Spleen (tissue), 11 donors: ENCODE measurements at regions not wholly inside any gene's neighbourhood (a gene's known extent, or its start where the extent isn't known, plus 50 kb on each side); places are given as distances from the start of the nearest gene placed in this dataset.

Source experiments
- DNase-seq: peaks from one replicate; pipeline ENCODE4 v3.0.0-alpha.2; 2020
- H3K27ac ChIP-seq, 8 donors: fragments of 200-600 bp; sonication (generic) in 7 of 8; 1 replicate in 4 of 8; 2 replicates in 4 of 8; pipeline versions ENCODE4 v1.5.0 to v1.8.0; 2016 to 2021; ENCODE audit warnings: inconsistent platforms in 4 of 8, mild to moderate bottlenecking in 4 of 8, moderate library complexity in 1 of 8
- H3K27me3 ChIP-seq, 7 donors: fragments of 200-600 bp; sonication (generic) in 6 of 7; replicated peaks in 1 of 7; 1 replicate in 4 of 7; 2 replicates in 3 of 7; pipeline versions ENCODE4 v1.5.0 to v1.8.0; 2016 to 2021; ENCODE audit warnings: inconsistent platforms in 3 of 7, mild to moderate bottlenecking in 1 of 7
- H3K36me3 ChIP-seq, 6 donors: fragments of 200-600 bp; sonication (generic) in 5 of 6; 1 replicate in 4 of 6; 2 replicates in 2 of 6; pipeline versions ENCODE4 v1.5.0 to v1.8.0; 2016 to 2021; ENCODE audit warnings: inconsistent platforms in 2 of 6
- H3K4me1 ChIP-seq, 6 donors: fragments of 200-600 bp; sonication (generic) in 5 of 6; 1 replicate in 3 of 6; 2 replicates in 3 of 6; pipeline versions ENCODE4 v1.5.0 to v1.8.0; 2016 to 2021; ENCODE audit warnings: inconsistent platforms in 3 of 6
- H3K4me3 ChIP-seq, 8 donors: fragments of 200-600 bp; sonication (generic) in 7 of 8; 1 replicate in 4 of 8; 2 replicates in 4 of 8; pipeline versions ENCODE4 v1.5.0 to v1.8.0; 2016 to 2021; ENCODE audit warnings: inconsistent platforms in 4 of 8, mild to moderate bottlenecking in 4 of 8, moderate library complexity in 2 of 8
- H3K9me3 ChIP-seq, 8 donors: fragments of 200-600 bp; sonication (generic) in 7 of 8; 1 replicate in 4 of 8; 2 replicates in 4 of 8; pipeline versions ENCODE4 v1.5.0 to v1.8.0; 2016 to 2021; ENCODE audit warnings: inconsistent platforms in 4 of 8
- CTCF ChIP-seq, 11 experiments: fragments of 200-600 bp in 7 of 11; fragments of 450-650 bp in 4 of 11; sonication (generic) in 4 of 11; IDR thresholded peaks in 8 of 11; conservative IDR thresholded peaks in 3 of 11; 1 replicate in 7 of 11; 2 replicates in 4 of 11; pipeline versions ENCODE4 v1.4.0 to v1.8.0; 2016 to 2021; ENCODE audit warnings: antibody characterized with exemption in 11 of 11, inconsistent platforms in 4 of 11, mild to moderate bottlenecking in 1 of 11
- POLR2A ChIP-seq, 3 donors: fragments of 450-650 bp; IDR thresholded peaks; one replicate each; pipeline ENCODE4 v1.5.1; 2017; ENCODE audit warnings: antibody characterized with exemption in 3 of 3, mild to moderate bottlenecking in 1 of 3
- POLR2AphosphoS5 ChIP-seq, 3 donors: sonication (generic); formaldehyde crosslinking; IDR thresholded peaks; one replicate each; pipeline ENCODE4 v1.5.1; 2017; ENCODE audit warnings: antibody characterized with exemption in 3 of 3
- WGBS, 5 donors: extraction: QIAGEN DNeasy Blood & Tissue Kit in 3 of 5; methylation state at CpG; one replicate each; pipeline versions ENCODE4 v1.1.5 to v1.1.7; 2013 to 2018; 5-methylcytosine and 5-hydroxymethylcytosine counted together
- intact Hi-C: fragments of 100-400 bp; cut with DNase I; formaldehyde crosslinking; loops from one replicate; pipeline ENCODE4 v1.15.0; 2023; ENCODE audit warnings: low total_unique reads
- donor health status: healthy with polysubstance abuse.
- donor health status: DM: no; HTN: no; CAD: no; lungs with moderate emphysema.
- donor health status: DM: no; HTN: no; CAD: no.
- donor health status: Bipolar disorder and iron deficiency.
- donor health status: healthy.
- donor health status: DM: no; HTN: no; CAD: no.
- donor health status: DM: yes; HTN: yes; CAD: no.

- H3K27ac ChIP-seq: no peak overlapping the region
Observed at GRCh38 chr13:106381091-106381490, 154.4 kb downstream of the EFNB2 start.

GRCh38 chr13:106377931-106378662 lies 157.4 kb downstream of the EFNB2 start:
- TF ChIP-seq CTCF (IDR thresholded peaks at IDR 0.05 in 8 of 11, conservative IDR thresholded peaks at IDR 0.05 in 3 of 11): no peak
- no peak for TF ChIP-seq POLR2AphosphoS5 (IDR thresholded peaks at IDR 0.05)
- no peak for TF ChIP-seq POLR2A (IDR thresholded peaks at IDR 0.05)
- peaks cover 0 to 11% (median 0%) of the 10 kb centered on the region in 7 donors for H3K27me3 ChIP-seq
- WGBS, 5 donors: 80 to 90% (median 82%) methylated on average over 7 of the region's 7 CpGs
- H3K4me3 ChIP-seq: no peak overlapping the region
- H3K4me1 ChIP-seq: no peaks in the 10 kb centered on the region
- no peaks in the 10 kb centered on the region for H3K36me3 ChIP-seq
- no peak overlapping the region for H3K27ac ChIP-seq
- no peak for DNase-seq
- intact Hi-C loops: no loop called here
- H3K9me3 ChIP-seq: no peaks in the 10 kb centered on the region

More at GRCh38 chr13:106381091-106381490, 154.4 kb downstream of the EFNB2 start:
- WGBS, 5 donors: 69 to 79% (median 77%) methylated on average over 4 of the region's 4 CpGs
- TF ChIP-seq CTCF (IDR thresholded peaks at IDR 0.05 in 8 of 11, conservative IDR thresholded peaks at IDR 0.05 in 3 of 11): no peak
- TF ChIP-seq POLR2A (IDR thresholded peaks at IDR 0.05): no peak
- no peak for TF ChIP-seq POLR2AphosphoS5 (IDR thresholded peaks at IDR 0.05)
- DNase-seq: no peak
- no peak overlapping the region for H3K4me3 ChIP-seq
- intact Hi-C loops: no loop called here
- peaks cover 0 to 3% (median 0%) of the 10 kb centered on the region in 7 donors for H3K27me3 ChIP-seq
- H3K36me3 ChIP-seq: no peaks in the 10 kb centered on the region
- no peaks in the 10 kb centered on the region for H3K4me1 ChIP-seq
- H3K9me3 ChIP-seq: no peaks in the 10 kb centered on the region

- DNase-seq: no peak
- Histone ChIP-seq H3K4me3 (no peak overlapping the region), H3K9me3 (no peaks in the 10 kb centered on the region), H3K27me3 (peaks cover 0 to 11% (median 0%) of the 10 kb centered on the region in 7 donors), H3K27ac (no peak overlapping the region), H3K4me1 (no peaks in the 10 kb centered on the region), H3K36me3 (no peaks in the 10 kb centered on the region)
- intact Hi-C loops: no loop called here
- 64 to 90% (median 79%) methylated on average over 7 of the region's 7 CpGs for WGBS, 5 donors
- TF ChIP-seq CTCF (IDR thresholded peaks at IDR 0.05 in 8 of 11, conservative IDR thresholded peaks at IDR 0.05 in 3 of 11) (no peak), POLR2AphosphoS5 (IDR thresholded peaks at IDR 0.05) (no peak), POLR2A (IDR thresholded peaks at IDR 0.05) (no peak)
Observed at GRCh38 chr13:106377341-106377740, 158.1 kb downstream of the EFNB2 start.

- 78 to 81% (median 80%) methylated on average over 21 of the region's 21 CpGs for WGBS, 5 donors
- no peak for DNase-seq
- TF ChIP-seq CTCF (IDR thresholded peaks at IDR 0.05 in 8 of 11, conservative IDR thresholded peaks at IDR 0.05 in 3 of 11) (no peak), POLR2A (IDR thresholded peaks at IDR 0.05) (no peak), POLR2AphosphoS5 (IDR thresholded peaks at IDR 0.05) (no peak)
- Histone ChIP-seq H3K36me3 (no peaks in the 10 kb centered on the region), H3K27ac (no peak overlapping the region), H3K9me3 (no peaks in the 10 kb centered on the region), H3K27me3 (peaks cover 0 to 11% (median 0%) of the 10 kb centered on the region in 7 donors), H3K4me3 (no peak overlapping the region), H3K4me1 (no peaks in the 10 kb centered on the region)
- intact Hi-C loops: no loop called here
Observed at GRCh38 chr13:106376401-106377112, 158.9 kb downstream of the EFNB2 start.
